NCI-H1048 (cell line): ENCODE measurements at regions not wholly inside any gene's neighbourhood (a gene's known extent, or its start where the extent isn't known, plus 50 kb on each side); places are given as distances from the start of the nearest gene placed in this dataset.
"Not testable (repeated sequence)": the region's sequence is repeated elsewhere in the genome, so short reads cannot be mapped to it uniquely, and the experiment has no call there.

Experiments used
- DNase-seq: peaks from one replicate; lab custom pipeline; 2025; lab: John Stamatoyannopoulos, UW

- no peak for DNase-seq
Observed at GRCh38 chr4:137468836-137469235, 63.5 kb downstream of the PCDH18 start.

- no peak for DNase-seq
Observed at GRCh38 chr4:137467537-137467936, 64.8 kb downstream of the PCDH18 start.

GRCh38 chr4:137463377-137464003 lies 68.8 kb downstream of the PCDH18 start:
- DNase-seq: no peak

GRCh38 chr4:137455647-137456321 lies 76.5 kb downstream of the PCDH18 start:
- no peak for DNase-seq

GRCh38 chr4:137454767-137455166 lies 77.5 kb downstream of the PCDH18 start:
- no peak for DNase-seq

GRCh38 chr4:137452799-137453198 lies 79.5 kb downstream of the PCDH18 start:
- DNase-seq: no peak

GRCh38 chr4:137451172-137451825 lies 81.0 kb downstream of the PCDH18 start:
- DNase-seq: no peak

GRCh38 chr4:137448402-137448801 lies 83.9 kb downstream of the PCDH18 start:
- DNase-seq: no peak

GRCh38 chr4:137446071-137446470 lies 86.2 kb downstream of the PCDH18 start:
- DNase-seq: no peak

- no peak for DNase-seq
Observed at GRCh38 chr4:137443031-137443800, 89.1 kb downstream of the PCDH18 start.

- DNase-seq: no peak
Observed at GRCh38 chr4:137432446-137433311, 99.6 kb downstream of the PCDH18 start.

GRCh38 chr4:137430171-137430570 lies 102.1 kb downstream of the PCDH18 start:
- no peak for DNase-seq

GRCh38 chr4:137427411-137427810 lies 104.9 kb downstream of the PCDH18 start:
- no peak for DNase-seq

GRCh38 chr4:137425281-137425680 lies 107.0 kb downstream of the PCDH18 start:
- no peak for DNase-seq

- DNase-seq: no peak
Observed at GRCh38 chr4:137422666-137423065, 109.6 kb downstream of the PCDH18 start.

- no peak for DNase-seq
Observed at GRCh38 chr4:137421796-137422195, 110.5 kb downstream of the PCDH18 start.

GRCh38 chr4:137420901-137421396 lies 111.3 kb downstream of the PCDH18 start:
- no peak for DNase-seq

- no peak for DNase-seq
Observed at GRCh38 chr4:137417676-137418075, 114.6 kb downstream of the PCDH18 start.

GRCh38 chr4:137414802-137415201 lies 117.5 kb downstream of the PCDH18 start:
- no peak for DNase-seq

- DNase-seq: no peak
Observed at GRCh38 chr4:137408527-137409177, 123.6 kb downstream of the PCDH18 start.

- not testable (repeated sequence) for DNase-seq
Observed at GRCh38 chr4:137405833-137406232, 126.5 kb downstream of the PCDH18 start.
